ENCODE measurements at regions not wholly inside any gene's neighbourhood (a gene's known extent, or its start where the extent isn't known, plus 50 kb on each side); places are given as distances from the start of the nearest gene placed in this dataset.

GRCh38 chr6:147642458-147642857 lies 134.0 kb downstream of the SAMD5 start:
- no peak overlapping the region for H2AFZ ChIP-seq (ENCODE audit: low read length)
- CTCF ChIA-PET (ENCODE audit: partially characterized antibody) = interaction anchor here (0.6 kb wide), 1 partner anchor 25 kb away, joined by 3 read pairs; no protein-coding TSS in a partner anchor

More at GRCh38 chr6:147642458-147642857, 134.0 kb downstream of the SAMD5 start:
- no peak overlapping the region for H2BK120ac ChIP-seq (replicated peaks; ENCODE audit: low read depth, low read length)
- H3K9me3 ChIP-seq (ENCODE audit: insufficient read depth in 2 of 2, low read depth in 1 of 2, low read length in 1 of 2) = no peaks in the 10 kb centered on the region
- no peak overlapping the region for H2BK20ac ChIP-seq (ENCODE audit: low read length)
- no peak overlapping the region for H2BK12ac ChIP-seq (ENCODE audit: low read depth, low read length)
- no peak overlapping the region for H3K18ac ChIP-seq (ENCODE audit: extremely low read depth, low read length)
- H3K23me2 ChIP-seq (ENCODE audit: low read depth, low read length) = no peaks in the 10 kb centered on the region
- H3K23ac ChIP-seq (ENCODE audit: insufficient read length) = no peak overlapping the region
- H4K5ac ChIP-seq (ENCODE audit: insufficient read length, low read depth, low read length) = no peak overlapping the region
- no peak overlapping the region for H2BK5ac ChIP-seq (ENCODE audit: low read depth, low read length)
- no peaks in the 10 kb centered on the region for H3K27me3 ChIP-seq (replicated peaks in 1 of 4; ENCODE audit: control insufficient read depth in 3 of 4, extremely low read depth in 1 of 4, insufficient read depth in 3 of 4, low read length in 3 of 4)
- no peak overlapping the region for H2BK15ac ChIP-seq (ENCODE audit: low read length)
- no peak for FAIRE-seq
- H4K8ac ChIP-seq (ENCODE audit: extremely low read depth, insufficient read depth, low read length) = no peak overlapping the region
- no peak overlapping the region for H3K4ac ChIP-seq (replicated peaks; ENCODE audit: insufficient read length, low read depth, low read length)
- no peak overlapping the region for H3K9ac ChIP-seq (replicated peaks in 1 of 4; ENCODE audit: extremely low read depth in 1 of 4, low read depth in 3 of 4, low read length in 3 of 4)
- no peak overlapping the region for H3K27ac ChIP-seq (ENCODE audit: low read depth, low read length)
- TF ChIP-seq, protein P1, sequence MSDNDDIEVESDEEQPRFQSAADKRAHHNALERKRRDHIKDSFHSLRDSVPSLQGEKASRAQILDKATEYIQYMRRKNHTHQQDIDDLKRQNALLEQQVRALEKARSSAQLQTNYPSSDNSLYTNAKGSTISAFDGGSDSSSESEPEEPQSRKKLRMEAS (IDR thresholded peaks at IDR 0.05) = no peak
- TF ChIP-seq SP4 (IDR thresholded peaks at IDR 0.05; ENCODE audit: low read length) = no peak
- H3K4me3 ChIP-seq (ENCODE audit: extremely low read depth in 1 of 4, insufficient read depth in 2 of 4, low read depth in 3 of 4, low read length in 4 of 4) = no peak overlapping the region
- no peaks in the 10 kb centered on the region for H4K20me1 ChIP-seq (replicated peaks in 1 of 2; ENCODE audit: control insufficient read depth in 1 of 2, insufficient read depth in 2 of 2, low read length in 2 of 2)
- H3K36me3 ChIP-seq (ENCODE audit: control insufficient read depth in 2 of 4, insufficient read depth in 4 of 4, low read length in 3 of 4) = no peaks in the 10 kb centered on the region
- H3K14ac ChIP-seq (ENCODE audit: insufficient read length) = no peak overlapping the region
- H4K91ac ChIP-seq (replicated peaks; ENCODE audit: insufficient read length, low read length) = no peak overlapping the region
- DNase-seq (ENCODE audit: low read depth in 1 of 2, low spot score in 2 of 2) = no peak
- no peaks in the 10 kb centered on the region for H3K4me1 ChIP-seq (replicated peaks in 1 of 4; ENCODE audit: control insufficient read depth in 3 of 4, insufficient read depth in 4 of 4, low read length in 3 of 4)
- H3K4me2 ChIP-seq (ENCODE audit: insufficient read depth in 1 of 2, low read depth in 2 of 2, low read length in 2 of 2) = no peak overlapping the region
- H3K79me1 ChIP-seq (ENCODE audit: low read depth, low read length) = no peaks in the 10 kb centered on the region
- no peaks in the 10 kb centered on the region for H3K79me2 ChIP-seq (ENCODE audit: control insufficient read depth in 1 of 2, insufficient read depth in 2 of 2, low read length in 2 of 2)
- 93% methylated on average over 3 of the region's 3 CpGs; no CpG with 5 or more reads in 1 of the 2 experiments for WGBS, 2 experiments (ENCODE audit: extremely low coverage in 1 of 2, insufficient coverage in 1 of 2, insufficient read length in 1 of 2, insufficient replicate concordance in 2 of 2, low coverage in 1 of 2, low lambda C conversion rate in 2 of 2, missing lambda C conversion rate in 1 of 2)
- H2AK5ac ChIP-seq (ENCODE audit: low read depth, low read length) = no peak overlapping the region
- POLR2A ChIA-PET (ENCODE audit: partially characterized antibody) = no interaction called here
- H3K56ac ChIP-seq (replicated peaks; ENCODE audit: insufficient read length, low read depth, low read length) = no peak overlapping the region

Data from H1 (cell line).